ENCODE measurements at regions not wholly inside any gene's neighbourhood (a gene's known extent, or its start where the extent isn't known, plus 50 kb on each side); places are given as distances from the start of the nearest gene placed in this dataset.

DNA sequence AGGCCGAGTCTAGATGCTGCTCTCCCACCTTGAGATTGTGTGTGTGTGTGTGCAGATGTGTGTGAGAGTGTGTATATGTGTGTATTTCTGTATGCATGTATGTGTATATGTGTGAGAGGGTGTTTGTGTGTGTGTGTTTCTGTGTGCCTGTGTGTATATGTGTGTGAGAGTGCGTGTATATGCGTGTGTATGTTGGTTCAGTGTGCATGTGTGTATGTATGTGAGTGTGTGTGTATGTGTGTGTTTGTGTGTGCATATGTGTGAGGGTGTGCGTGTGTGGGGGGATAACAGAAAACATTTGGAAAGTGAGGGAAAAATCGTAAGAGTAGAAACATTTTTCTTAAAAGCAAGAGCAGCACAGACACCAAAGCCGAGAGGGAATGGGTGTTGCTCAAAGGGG, 309.1 kb downstream of the NDUFA10 start:
- intact Hi-C loops (cut with micrococcal nuclease; ENCODE audit: unreplicated experiment) (no loop called here), in situ Hi-C loops (cut with MboI) (no loop called here)
- no peaks in the 10 kb centered on the region; the same call in 2 of the 3 replicates for H3K9me3 ChIP-seq (replicated peaks; ENCODE audit: control insufficient read depth, insufficient read depth, low read length)
- no TSS peak for BruUV-seq (replicated peaks)
- ChIA-PET SMC1A (ENCODE audit: uncharacterized antibody, unreplicated experiment) (no interaction called here), POLR2A (interaction anchor here (0.6 kb wide), 1 partner anchor 111 kb away, joined by 3 read pairs; no protein-coding TSS in a partner anchor), RAD21 (ENCODE audit: unreplicated experiment) (no interaction called here), CTCF (no interaction called here)
- H3K27me3 ChIP-seq (replicated peaks in 1 of 2; ENCODE audit: control insufficient read depth in 2 of 2, insufficient read depth in 2 of 2, low read length in 1 of 2): no peaks in the 10 kb centered on the region
- no peak overlapping the region for H2AFZ ChIP-seq (ENCODE audit: control insufficient read depth, low read depth, low read length)
- no peak overlapping the region for H3K9ac ChIP-seq (ENCODE audit: control insufficient read depth, insufficient read depth, low read length)
- DNase-seq (ENCODE audit: low read depth, low spot score) (no peak), FAIRE-seq (no peak), ATAC-seq (no peak)
- WGBS (ENCODE audit: insufficient coverage, insufficient replicate concordance, low lambda C conversion rate, missing lambda C conversion rate): 32% methylated on average over 6 of the region's 6 CpGs
- no peaks in the 10 kb centered on the region for H3K79me2 ChIP-seq (ENCODE audit: control insufficient read depth, insufficient read depth, low read length)
- H4K20me1 ChIP-seq (ENCODE audit: control insufficient read depth, insufficient read depth): no peaks in the 10 kb centered on the region
- H3K4me2 ChIP-seq (ENCODE audit: control insufficient read depth, insufficient read depth): no peak overlapping the region
- H3K36me3 ChIP-seq (ENCODE audit: control insufficient read depth in 2 of 2, insufficient read depth in 2 of 2, low read length in 1 of 2): no peaks in the 10 kb centered on the region
- no peaks in the 10 kb centered on the region for H3K4me1 ChIP-seq (ENCODE audit: control insufficient read depth, insufficient read depth, low read length)
- no peak for TF ChIP-seq SREBF2 (IDR thresholded peaks at IDR 0.05; ENCODE audit: low read length)
- TF ChIP-seq SMARCA5 (IDR thresholded peaks at IDR 0.05): no peak
- TF ChIP-seq SMAD1 (IDR thresholded peaks at IDR 0.05; ENCODE audit: low read depth, partially characterized antibody): no peak
- no peak for TF ChIP-seq CHD2 (IDR thresholded peaks at IDR 0.05; ENCODE audit: borderline replicate concordance, low read depth, low read length)
- no peak for TF ChIP-seq FOXM1 (IDR thresholded peaks at IDR 0.05; ENCODE audit: low read depth, low read length)
- TF ChIP-seq SP1 (IDR thresholded peaks at IDR 0.05; ENCODE audit: low read depth, low read length): no peak
- no peak for TF ChIP-seq NFYA (IDR thresholded peaks at IDR 0.05; ENCODE audit: borderline replicate concordance, low read depth, low read length)
- no peak overlapping the region for H3K4me3 ChIP-seq
- H3K27ac ChIP-seq (ENCODE audit: control insufficient read depth, insufficient read depth): no peak overlapping the region

DNA sequence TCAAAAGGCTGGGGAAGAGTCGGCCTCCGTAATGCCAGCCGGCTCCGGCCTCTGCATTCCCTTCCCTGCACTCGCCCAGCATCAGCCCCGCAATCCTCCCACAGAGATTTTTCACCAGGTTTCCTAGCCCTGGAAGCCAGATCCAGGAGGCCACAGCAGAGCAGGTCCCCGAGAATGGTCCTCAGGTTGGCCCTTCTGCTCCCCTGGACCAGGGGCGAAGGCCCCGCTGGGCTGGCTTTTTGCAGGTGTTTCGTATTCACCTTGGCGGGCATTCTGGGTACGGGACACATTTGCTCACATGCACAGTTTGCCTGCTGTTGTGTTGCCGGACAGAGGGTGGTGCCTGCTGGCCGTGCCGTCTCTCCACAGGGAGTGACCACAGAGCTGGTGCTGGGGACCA, 309.5 kb downstream of the NDUFA10 start:
- no peaks in the 10 kb centered on the region for H3K36me3 ChIP-seq (ENCODE audit: control insufficient read depth in 2 of 2, insufficient read depth in 2 of 2, low read length in 1 of 2)
- no peaks in the 10 kb centered on the region; the same call in 2 of the 3 replicates for H3K9me3 ChIP-seq (replicated peaks; ENCODE audit: control insufficient read depth, insufficient read depth, low read length)
- no peak for FAIRE-seq
- ChIA-PET SMC1A (ENCODE audit: uncharacterized antibody, unreplicated experiment) (no interaction called here), POLR2A (interaction anchor here (0.6 kb wide), 1 partner anchor 110 kb away, joined by 3 read pairs; no protein-coding TSS in a partner anchor), CTCF (no interaction called here), RAD21 (ENCODE audit: unreplicated experiment) (no interaction called here)
- H3K4me3 ChIP-seq: no peak overlapping the region
- no TSS peak for BruUV-seq (replicated peaks)
- DNase-seq (ENCODE audit: low read depth, low spot score): no peak
- in situ Hi-C loops (cut with MboI) (no loop called here), intact Hi-C loops (cut with micrococcal nuclease; ENCODE audit: unreplicated experiment) (no loop called here)
- H3K79me2 ChIP-seq (ENCODE audit: control insufficient read depth, insufficient read depth, low read length): no peaks in the 10 kb centered on the region
- H3K4me1 ChIP-seq (ENCODE audit: control insufficient read depth, insufficient read depth, low read length): no peaks in the 10 kb centered on the region
- H3K27ac ChIP-seq (ENCODE audit: control insufficient read depth, insufficient read depth): no peak overlapping the region
- H2AFZ ChIP-seq (ENCODE audit: control insufficient read depth, low read depth, low read length): no peak overlapping the region
- no peaks in the 10 kb centered on the region for H3K27me3 ChIP-seq (replicated peaks in 1 of 2; ENCODE audit: control insufficient read depth in 2 of 2, insufficient read depth in 2 of 2, low read length in 1 of 2)
- 71% methylated on average over 15 of the region's 15 CpGs for WGBS (ENCODE audit: insufficient coverage, insufficient replicate concordance, low lambda C conversion rate, missing lambda C conversion rate)
- no peak overlapping the region for H3K9ac ChIP-seq (ENCODE audit: control insufficient read depth, insufficient read depth, low read length)
- no peak overlapping the region for H3K4me2 ChIP-seq (ENCODE audit: control insufficient read depth, insufficient read depth)
- no peaks in the 10 kb centered on the region for H4K20me1 ChIP-seq (ENCODE audit: control insufficient read depth, insufficient read depth)
- no peak for ATAC-seq
- TF ChIP-seq NFYA (IDR thresholded peaks at IDR 0.05; ENCODE audit: borderline replicate concordance, low read depth, low read length) (no peak), ZNF274 (IDR thresholded peaks at IDR 0.05; ENCODE audit: insufficient read depth, insufficient read length) (no peak), CHD2 (IDR thresholded peaks at IDR 0.05; ENCODE audit: borderline replicate concordance, low read depth, low read length) (no peak), FOXM1 (IDR thresholded peaks at IDR 0.05; ENCODE audit: low read depth, low read length) (no peak), RELA (IDR thresholded peaks at IDR 0.05; ENCODE audit: borderline replicate concordance, partially characterized antibody) (no peak), RUNX3 (IDR thresholded peaks at IDR 0.05; ENCODE audit: low read length) (no peak), ZNF207 (IDR thresholded peaks at IDR 0.05; ENCODE audit: borderline replicate concordance) (no peak), SMARCA5 (IDR thresholded peaks at IDR 0.05) (no peak)
- TF ChIP-seq, protein P1, sequence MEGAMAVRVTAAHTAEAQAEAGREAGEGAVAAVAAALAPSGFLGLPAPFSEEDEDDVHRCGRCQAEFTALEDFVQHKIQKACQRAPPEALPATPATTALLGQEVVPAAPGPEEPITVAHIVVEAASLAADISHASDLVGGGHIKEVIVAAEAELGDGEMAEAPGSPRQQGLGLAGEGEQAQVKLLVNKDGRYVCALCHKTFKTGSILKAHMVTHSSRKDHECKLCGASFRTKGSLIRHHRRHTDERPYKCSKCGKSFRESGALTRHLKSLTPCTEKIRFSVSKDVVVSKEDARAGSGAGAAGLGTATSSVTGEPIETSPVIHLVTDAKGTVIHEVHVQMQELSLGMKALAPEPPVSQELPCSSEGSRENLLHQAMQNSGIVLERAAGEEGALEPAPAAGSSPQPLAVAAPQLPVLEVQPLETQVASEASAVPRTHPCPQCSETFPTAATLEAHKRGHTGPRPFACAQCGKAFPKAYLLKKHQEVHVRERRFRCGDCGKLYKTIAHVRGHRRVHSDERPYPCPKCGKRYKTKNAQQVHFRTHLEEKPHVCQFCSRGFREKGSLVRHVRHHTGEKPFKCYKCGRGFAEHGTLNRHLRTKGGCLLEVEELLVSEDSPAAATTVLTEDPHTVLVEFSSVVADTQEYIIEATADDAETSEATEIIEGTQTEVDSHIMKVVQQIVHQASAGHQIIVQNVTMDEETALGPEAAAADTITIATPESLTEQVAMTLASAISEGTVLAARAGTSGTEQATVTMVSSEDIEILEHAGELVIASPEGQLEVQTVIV (IDR thresholded peaks at IDR 0.05; ENCODE audit: borderline replicate concordance, partially characterized antibody): no peak
- TF ChIP-seq, protein P2, sequence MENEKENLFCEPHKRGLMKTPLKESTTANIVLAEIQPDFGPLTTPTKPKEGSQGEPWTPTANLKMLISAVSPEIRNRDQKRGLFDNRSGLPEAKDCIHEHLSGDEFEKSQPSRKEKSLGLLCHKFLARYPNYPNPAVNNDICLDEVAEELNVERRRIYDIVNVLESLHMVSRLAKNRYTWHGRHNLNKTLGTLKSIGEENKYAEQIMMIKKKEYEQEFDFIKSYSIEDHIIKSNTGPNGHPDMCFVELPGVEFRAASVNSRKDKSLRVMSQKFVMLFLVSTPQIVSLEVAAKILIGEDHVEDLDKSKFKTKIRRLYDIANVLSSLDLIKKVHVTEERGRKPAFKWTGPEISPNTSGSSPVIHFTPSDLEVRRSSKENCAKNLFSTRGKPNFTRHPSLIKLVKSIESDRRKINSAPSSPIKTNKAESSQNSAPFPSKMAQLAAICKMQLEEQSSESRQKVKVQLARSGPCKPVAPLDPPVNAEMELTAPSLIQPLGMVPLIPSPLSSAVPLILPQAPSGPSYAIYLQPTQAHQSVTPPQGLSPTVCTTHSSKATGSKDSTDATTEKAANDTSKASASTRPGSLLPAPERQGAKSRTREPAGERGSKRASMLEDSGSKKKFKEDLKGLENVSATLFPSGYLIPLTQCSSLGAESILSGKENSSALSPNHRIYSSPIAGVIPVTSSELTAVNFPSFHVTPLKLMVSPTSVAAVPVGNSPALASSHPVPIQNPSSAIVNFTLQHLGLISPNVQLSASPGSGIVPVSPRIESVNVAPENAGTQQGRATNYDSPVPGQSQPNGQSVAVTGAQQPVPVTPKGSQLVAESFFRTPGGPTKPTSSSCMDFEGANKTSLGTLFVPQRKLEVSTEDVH (IDR thresholded peaks at IDR 0.05; ENCODE audit: low read depth, partially characterized antibody): no peak

Data from GM12878 (cell line).